Activated naive CD4-positive, alpha-beta T cell treated with anti-CD3 and anti-CD28 coated beads for 36 hours (primary cell): ENCODE measurements at regions not wholly inside any gene's neighbourhood (a gene's known extent, or its start where the extent isn't known, plus 50 kb on each side); places are given as distances from the start of the nearest gene placed in this dataset.

ENCODE experiments used
- CTCF ChIA-PET: fragments of 350-600 bp; sonication (Branson Sonifier 250); formaldehyde crosslinking; loops from one replicate; lab custom pipeline; 2021; ENCODE audit warnings: antibody characterized with exemption; lab: Charles Lee
- DNase-seq: peaks from one replicate; pipeline ENCODE4 v3.0.0-alpha.2; 2020
- H3K27ac Mint-ChIP-seq: one replicate; pipeline ENCODE4 v1.8.0; 2021; ENCODE audit warnings: mild to moderate bottlenecking, mixed read lengths
- H3K27me3 Mint-ChIP-seq: one replicate; pipeline ENCODE4 v1.8.0; 2021; ENCODE audit warnings: low read depth, mixed read lengths
- H3K36me3 Mint-ChIP-seq: one replicate; pipeline ENCODE4 v1.8.0; 2021; ENCODE audit warnings: low read depth, mixed read lengths
- H3K4me1 Mint-ChIP-seq: one replicate; pipeline ENCODE4 v1.8.0; 2021; ENCODE audit warnings: low read depth, mixed read lengths
- H3K4me3 Mint-ChIP-seq: one replicate; pipeline ENCODE4 v1.8.0; 2021; ENCODE audit warnings: mild to moderate bottlenecking, moderate library complexity, mixed read lengths
- H3K9me3 Mint-ChIP-seq: one replicate; pipeline ENCODE4 v1.8.0; 2021; ENCODE audit warnings: mixed read lengths
- intact Hi-C: fragments of 100-400 bp; cut with micrococcal nuclease; formaldehyde crosslinking; loops from one replicate; pipeline ENCODE4 v1.15.1; 2023

GRCh38 chr2:5538772-5539171, 153.4 kb upstream of the SOX11 start:
- H3K27ac Mint-ChIP-seq, result no peak overlapping the region
- intact Hi-C loops, result no loop called here
- H3K4me3 Mint-ChIP-seq, result no peak overlapping the region
- peaks cover 4% of the 10 kb centered on the region for H3K9me3 Mint-ChIP-seq
- no peak for DNase-seq
- no peaks in the 10 kb centered on the region for H3K4me1 Mint-ChIP-seq
- H3K36me3 Mint-ChIP-seq, result no peaks in the 10 kb centered on the region
- CTCF ChIA-PET, result no interaction called here
- H3K27me3 Mint-ChIP-seq, result no peaks in the 10 kb centered on the region

- Mint-ChIP-seq H3K4me1 (no peaks in the 10 kb centered on the region), H3K27ac (no peak overlapping the region), H3K27me3 (no peaks in the 10 kb centered on the region), H3K36me3 (no peaks in the 10 kb centered on the region), H3K9me3 (peaks cover 7% of the 10 kb centered on the region), H3K4me3 (no peak overlapping the region)
- intact Hi-C loops, result no loop called here
- DNase-seq, result no peak
- CTCF ChIA-PET, result no interaction called here
Measured at GRCh38 chr2:5539282-5540165, 152.7 kb upstream of the SOX11 start.

GRCh38 chr2:5540856-5541255, 151.3 kb upstream of the SOX11 start:
- DNase-seq, result no peak
- Mint-ChIP-seq H3K36me3 (no peaks in the 10 kb centered on the region), H3K27ac (no peak overlapping the region), H3K27me3 (no peaks in the 10 kb centered on the region), H3K4me3 (no peak overlapping the region), H3K9me3 (peaks cover 12% of the 10 kb centered on the region), H3K4me1 (no peaks in the 10 kb centered on the region)
- intact Hi-C loops, result no loop called here
- CTCF ChIA-PET, result no interaction called here

- CTCF ChIA-PET, result no interaction called here
- DNase-seq, result no peak
- Mint-ChIP-seq H3K27ac (no peak overlapping the region), H3K36me3 (no peaks in the 10 kb centered on the region), H3K4me3 (no peak overlapping the region), H3K4me1 (no peaks in the 10 kb centered on the region), H3K27me3 (no peaks in the 10 kb centered on the region), H3K9me3 (peaks cover 12% of the 10 kb centered on the region)
- intact Hi-C loops, result no loop called here
Measured at GRCh38 chr2:5544205-5544786, 147.9 kb upstream of the SOX11 start.

- intact Hi-C loops, result no loop called here
- CTCF ChIA-PET, result no interaction called here
- Mint-ChIP-seq H3K4me1 (no peaks in the 10 kb centered on the region), H3K9me3 (peaks cover 12% of the 10 kb centered on the region), H3K4me3 (no peak overlapping the region), H3K27me3 (no peaks in the 10 kb centered on the region), H3K36me3 (no peaks in the 10 kb centered on the region), H3K27ac (no peak overlapping the region)
- DNase-seq, result no peak
Measured at GRCh38 chr2:5546181-5546580, 146.0 kb upstream of the SOX11 start.

- Mint-ChIP-seq H3K27me3 (no peaks in the 10 kb centered on the region), H3K4me3 (no peak overlapping the region), H3K4me1 (no peaks in the 10 kb centered on the region), H3K9me3 (peaks cover 7% of the 10 kb centered on the region), H3K27ac (no peak overlapping the region), H3K36me3 (no peaks in the 10 kb centered on the region)
- CTCF ChIA-PET, result no interaction called here
- DNase-seq, result no peak
- intact Hi-C loops, result no loop called here
Measured at GRCh38 chr2:5548991-5549715, 143.0 kb upstream of the SOX11 start.

GRCh38 chr2:5549771-5550170, 142.4 kb upstream of the SOX11 start:
- H3K27ac Mint-ChIP-seq, result no peak overlapping the region
- CTCF ChIA-PET, result no interaction called here
- no peaks in the 10 kb centered on the region for H3K36me3 Mint-ChIP-seq
- H3K4me3 Mint-ChIP-seq, result no peak overlapping the region
- no peak for DNase-seq
- intact Hi-C loops, result no loop called here
- H3K9me3 Mint-ChIP-seq, result peaks cover 6% of the 10 kb centered on the region
- H3K4me1 Mint-ChIP-seq, result no peaks in the 10 kb centered on the region
- no peaks in the 10 kb centered on the region for H3K27me3 Mint-ChIP-seq

- CTCF ChIA-PET, result no interaction called here
- Mint-ChIP-seq H3K4me3 (no peak overlapping the region), H3K27ac (no peak overlapping the region), H3K27me3 (peaks cover 3% of the 10 kb centered on the region), H3K36me3 (no peaks in the 10 kb centered on the region), H3K9me3 (peaks cover 2% of the 10 kb centered on the region), H3K4me1 (no peaks in the 10 kb centered on the region)
- intact Hi-C loops, result no loop called here
- no peak for DNase-seq
Measured at GRCh38 chr2:5555636-5556035, 136.5 kb upstream of the SOX11 start.

- DNase-seq, result no peak
- CTCF ChIA-PET, result no interaction called here
- Mint-ChIP-seq H3K36me3 (no peaks in the 10 kb centered on the region), H3K4me3 (no peak overlapping the region), H3K4me1 (no peaks in the 10 kb centered on the region), H3K9me3 (no peaks in the 10 kb centered on the region), H3K27me3 (peaks cover under 1% of the 10 kb centered on the region), H3K27ac (no peak overlapping the region)
- intact Hi-C loops, result no loop called here
Measured at GRCh38 chr2:5561006-5561405, 131.2 kb upstream of the SOX11 start.

GRCh38 chr2:5562426-5562825, 129.8 kb upstream of the SOX11 start:
- intact Hi-C loops, result no loop called here
- Mint-ChIP-seq H3K27me3 (no peaks in the 10 kb centered on the region), H3K27ac (no peak overlapping the region), H3K9me3 (no peaks in the 10 kb centered on the region), H3K4me1 (no peaks in the 10 kb centered on the region), H3K36me3 (no peaks in the 10 kb centered on the region), H3K4me3 (no peak overlapping the region)
- CTCF ChIA-PET, result no interaction called here
- DNase-seq, result no peak

- no peak overlapping the region for H3K4me3 Mint-ChIP-seq
- H3K36me3 Mint-ChIP-seq, result no peaks in the 10 kb centered on the region
- H3K4me1 Mint-ChIP-seq, result no peaks in the 10 kb centered on the region
- CTCF ChIA-PET, result no interaction called here
- no peaks in the 10 kb centered on the region for H3K9me3 Mint-ChIP-seq
- DNase-seq, result no peak
- H3K27ac Mint-ChIP-seq, result no peak overlapping the region
- H3K27me3 Mint-ChIP-seq, result no peaks in the 10 kb centered on the region
- intact Hi-C loops, result no loop called here
Measured at GRCh38 chr2:5562865-5563264, 129.3 kb upstream of the SOX11 start.

GRCh38 chr2:5563411-5563810, 128.8 kb upstream of the SOX11 start:
- Mint-ChIP-seq H3K27me3 (no peaks in the 10 kb centered on the region), H3K4me3 (no peak overlapping the region), H3K27ac (no peak overlapping the region), H3K4me1 (no peaks in the 10 kb centered on the region), H3K9me3 (no peaks in the 10 kb centered on the region), H3K36me3 (no peaks in the 10 kb centered on the region)
- no peak for DNase-seq
- CTCF ChIA-PET, result no interaction called here
- intact Hi-C loops, result no loop called here

- H3K36me3 Mint-ChIP-seq, result no peaks in the 10 kb centered on the region
- CTCF ChIA-PET, result no interaction called here
- intact Hi-C loops, result no loop called here
- no peak overlapping the region for H3K27ac Mint-ChIP-seq
- no peaks in the 10 kb centered on the region for H3K4me1 Mint-ChIP-seq
- no peak overlapping the region for H3K4me3 Mint-ChIP-seq
- H3K9me3 Mint-ChIP-seq, result peaks cover 4% of the 10 kb centered on the region
- no peak for DNase-seq
- H3K27me3 Mint-ChIP-seq, result no peaks in the 10 kb centered on the region
Measured at GRCh38 chr2:5569256-5569655, 122.9 kb upstream of the SOX11 start.
